GM21390 (cell line): ENCODE measurements at regions not wholly inside any gene's neighbourhood (a gene's known extent, or its start where the extent isn't known, plus 50 kb on each side); places are given as distances from the start of the nearest gene placed in this dataset.

Experiments
- ATAC-seq: cut with Tn5 transposase; IDR thresholded peaks from one replicate; pipeline ENCODE4 v1.9.1; 2021; ENCODE audit not compliant: unreplicated experiment

GRCh38 chr9:118832371-118832770 is 536.9 kb downstream of the BRINP1 start:
- ATAC-seq, result no peak

DNA sequence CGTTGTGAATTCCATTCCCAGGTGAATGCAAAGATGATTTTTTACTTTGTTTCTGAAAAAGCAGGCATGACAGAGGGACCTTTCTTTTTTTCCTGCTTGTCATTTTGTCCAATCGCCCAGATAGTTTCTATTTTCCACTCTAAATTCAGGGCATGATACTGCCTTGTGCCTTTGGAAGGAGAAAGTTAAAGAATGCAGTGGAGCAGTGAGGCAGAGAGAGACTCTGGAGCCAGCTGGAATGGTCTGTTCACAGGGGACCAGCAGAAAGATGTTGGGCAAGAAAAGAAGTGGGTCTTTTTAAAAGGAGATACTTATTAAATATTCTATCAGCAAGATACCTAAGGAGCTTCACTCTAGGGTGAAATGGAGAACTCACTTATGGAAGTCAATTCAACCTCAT is 532.3 kb downstream of the BRINP1 start:
- ATAC-seq, result no peak

DNA sequence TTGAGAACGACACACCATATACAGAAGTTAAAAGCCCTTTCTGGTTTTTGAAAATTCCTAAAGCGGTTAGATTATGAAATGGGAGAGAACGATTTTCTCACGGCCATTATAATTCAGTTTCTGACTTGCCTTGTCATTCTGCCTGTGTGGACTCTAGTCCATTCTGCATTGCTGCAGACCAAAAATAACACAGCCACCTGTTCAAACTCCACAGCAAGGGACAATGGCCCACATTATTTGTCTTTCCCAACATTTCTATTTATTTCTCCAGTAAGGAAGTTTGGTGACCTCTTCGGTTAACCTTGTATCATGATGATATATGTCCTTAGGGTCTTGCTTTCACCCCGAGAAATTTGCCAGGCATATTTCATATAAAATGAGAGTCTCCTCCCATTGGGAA is 497.7 kb downstream of the BRINP1 start:
- ATAC-seq, result no peak

GRCh38 chr9:118882684-118883083 is 486.6 kb downstream of the BRINP1 start:
- ATAC-seq, result no peak

DNA sequence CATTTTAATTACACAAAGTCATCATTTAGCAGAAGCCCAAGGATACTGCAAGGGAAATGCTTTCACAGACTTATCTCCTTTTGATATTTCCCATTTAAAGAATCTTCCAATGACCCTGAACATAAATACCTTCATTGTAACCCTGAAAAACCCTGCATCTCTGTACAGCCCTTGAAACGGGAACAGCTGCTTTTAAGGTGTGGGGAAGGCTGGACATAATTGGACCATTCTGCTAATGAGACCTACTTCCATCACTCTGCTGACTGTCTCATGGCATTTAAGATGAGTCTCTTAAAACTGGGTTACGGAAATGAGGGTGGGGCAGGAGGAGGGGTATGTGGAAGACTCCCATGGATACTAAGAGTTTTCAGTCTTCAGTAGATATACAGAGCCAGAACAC is 485.8 kb downstream of the BRINP1 start:
- no peak for ATAC-seq

DNA sequence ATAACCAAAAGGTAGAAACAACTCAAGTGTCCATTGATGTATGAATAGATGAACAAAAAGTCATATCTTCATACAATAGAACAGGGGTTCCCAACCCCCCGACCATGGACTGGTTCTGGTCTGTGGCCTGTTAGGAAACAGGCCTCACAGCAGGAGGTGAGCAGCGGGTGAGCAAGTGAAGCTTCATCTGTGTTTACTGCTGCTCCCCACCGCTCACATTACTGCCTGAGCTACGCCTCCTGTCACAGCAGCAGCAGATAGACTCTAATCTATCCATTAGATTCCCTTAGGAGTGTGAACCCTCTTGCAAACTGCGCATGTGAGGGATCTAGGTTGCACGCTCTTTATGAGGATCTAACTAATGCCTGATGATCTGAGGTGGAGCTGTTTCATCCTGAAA is 478.0 kb downstream of the BRINP1 start:
- ATAC-seq, result no peak

DNA sequence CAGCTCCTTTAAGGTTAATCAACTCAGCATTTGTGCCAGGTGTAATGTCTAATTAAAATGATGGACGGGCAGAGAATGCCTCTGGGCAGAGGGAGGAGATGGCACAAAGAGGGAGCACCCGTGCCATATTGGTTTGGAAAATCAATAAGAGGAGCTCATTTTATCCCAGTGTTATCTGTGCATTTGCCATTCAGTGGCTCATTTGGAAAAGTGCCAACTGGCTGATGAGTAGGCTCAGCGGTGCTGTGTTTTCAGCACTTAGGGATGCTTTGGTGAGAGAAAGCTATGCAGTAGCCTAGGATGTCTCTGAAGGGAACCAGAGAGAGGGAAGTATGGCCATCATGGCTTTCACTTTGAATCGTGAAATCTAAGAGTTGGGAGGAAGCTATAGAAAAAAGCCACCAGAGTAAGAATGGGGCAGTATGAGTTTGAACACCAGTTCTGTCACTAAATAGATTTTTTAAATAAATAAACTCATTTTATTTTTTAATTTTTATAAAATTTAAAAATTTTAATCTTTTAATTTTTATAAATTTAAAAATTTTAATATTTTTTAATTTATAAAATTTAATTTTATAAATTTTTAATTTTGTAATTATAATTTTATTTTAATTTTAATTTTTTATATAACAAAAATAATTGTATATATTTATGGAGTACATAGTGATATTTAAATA is 472.8 kb downstream of the BRINP1 start:
- no peak for ATAC-seq

- ATAC-seq, result no peak
Measured at GRCh38 chr9:118918180-118918579, 451.1 kb downstream of the BRINP1 start.

DNA sequence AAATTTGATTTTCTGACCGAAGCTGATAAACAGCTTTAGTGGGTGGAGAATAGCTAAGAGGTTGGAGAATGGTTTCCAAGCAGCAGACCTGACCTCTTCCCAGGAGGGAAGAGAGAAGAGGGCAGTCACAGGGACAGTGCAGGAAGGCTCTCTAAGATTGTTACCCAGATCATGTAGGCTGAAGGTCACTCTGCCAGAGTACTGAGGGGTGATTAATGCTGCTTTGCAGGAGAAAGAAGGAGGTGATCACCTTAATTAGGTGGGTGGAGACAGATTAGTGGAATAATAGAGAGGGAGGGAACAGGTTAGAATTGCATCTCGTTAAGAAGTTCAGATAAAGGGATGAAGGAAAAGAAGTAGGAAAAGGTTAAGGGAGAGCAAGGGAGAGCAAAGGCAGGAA is 440.5 kb downstream of the BRINP1 start:
- ATAC-seq, result no peak

DNA sequence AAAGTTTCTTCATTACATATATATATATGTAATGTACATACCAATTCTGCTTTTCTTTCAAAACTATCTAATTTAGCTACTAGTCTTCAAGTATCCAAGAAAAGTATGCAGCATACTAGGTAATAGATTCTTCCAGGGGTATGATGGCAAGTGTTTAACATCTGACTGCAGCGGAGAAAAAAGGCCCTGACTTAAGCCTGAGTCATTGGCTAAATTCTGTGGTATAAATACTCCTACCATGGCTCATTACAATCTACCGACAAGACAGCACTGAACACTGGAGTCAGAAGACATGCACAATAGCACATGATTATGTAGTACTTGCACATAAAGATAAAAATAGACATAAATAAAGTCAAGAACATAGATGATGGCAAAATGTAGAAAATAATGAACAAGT is 439.9 kb downstream of the BRINP1 start:
- no peak for ATAC-seq

- no peak for ATAC-seq
Measured at GRCh38 chr9:118931941-118932340, 437.3 kb downstream of the BRINP1 start.

DNA sequence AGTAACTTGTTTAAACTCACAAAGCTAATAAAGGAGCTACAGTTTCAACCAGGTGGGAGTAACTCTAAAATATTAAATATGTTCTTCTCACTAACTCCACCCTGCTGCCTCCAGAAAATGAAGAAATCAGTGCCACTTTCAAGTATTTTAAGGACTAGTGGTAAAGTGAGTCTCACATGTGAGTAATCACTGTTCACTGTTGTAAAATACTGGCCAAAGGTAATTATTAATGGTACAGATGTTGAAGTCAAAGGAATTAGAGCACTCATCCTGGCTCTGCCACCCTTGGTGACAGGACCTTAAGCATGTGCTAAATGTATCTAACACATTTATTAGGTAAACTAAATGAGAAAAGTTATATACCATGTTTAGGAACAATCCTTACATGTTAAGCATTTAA is 430.7 kb downstream of the BRINP1 start:
- no peak for ATAC-seq

GRCh38 chr9:118940473-118940872 is 428.8 kb downstream of the BRINP1 start:
- no peak for ATAC-seq

GRCh38 chr9:118946669-118947068 is 422.6 kb downstream of the BRINP1 start:
- no peak for ATAC-seq

DNA sequence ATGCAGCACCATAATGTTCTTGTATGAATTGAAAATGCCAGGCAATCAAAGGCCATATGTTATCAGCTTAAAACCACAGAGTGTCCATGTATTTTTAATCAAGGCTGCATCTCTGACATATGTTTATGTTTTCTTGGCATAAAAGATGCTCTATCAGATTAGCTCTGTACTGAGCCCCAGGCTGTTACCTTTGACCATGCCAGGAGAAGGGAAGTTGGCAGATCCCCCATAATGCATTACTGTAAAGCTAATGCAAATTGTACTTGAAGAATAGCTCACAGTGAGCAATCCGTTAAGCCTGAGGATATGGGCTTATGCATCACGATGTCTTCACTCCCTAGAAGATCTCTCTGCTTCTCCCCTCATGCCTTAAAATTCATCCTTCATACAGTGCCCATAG is 414.4 kb downstream of the BRINP1 start:
- ATAC-seq, result no peak

DNA sequence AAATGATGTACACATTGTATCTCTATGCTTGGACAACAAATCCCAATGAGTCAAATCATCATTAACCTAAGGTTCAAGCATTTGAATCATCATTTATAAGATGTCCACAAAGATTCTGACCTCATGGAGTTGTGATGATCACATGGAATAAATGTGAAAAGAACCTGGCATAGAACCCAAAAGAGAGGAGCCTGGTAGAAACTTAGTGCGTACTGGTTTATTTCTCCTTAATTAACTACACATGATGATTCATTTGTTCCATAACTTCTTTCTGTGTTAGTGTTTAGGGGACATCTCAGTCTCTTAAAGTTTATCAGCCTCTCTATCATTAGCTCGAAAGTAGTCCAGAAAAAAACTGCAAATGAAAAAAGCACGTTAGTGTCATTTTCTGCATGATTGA is 411.6 kb downstream of the BRINP1 start:
- no peak for ATAC-seq

DNA sequence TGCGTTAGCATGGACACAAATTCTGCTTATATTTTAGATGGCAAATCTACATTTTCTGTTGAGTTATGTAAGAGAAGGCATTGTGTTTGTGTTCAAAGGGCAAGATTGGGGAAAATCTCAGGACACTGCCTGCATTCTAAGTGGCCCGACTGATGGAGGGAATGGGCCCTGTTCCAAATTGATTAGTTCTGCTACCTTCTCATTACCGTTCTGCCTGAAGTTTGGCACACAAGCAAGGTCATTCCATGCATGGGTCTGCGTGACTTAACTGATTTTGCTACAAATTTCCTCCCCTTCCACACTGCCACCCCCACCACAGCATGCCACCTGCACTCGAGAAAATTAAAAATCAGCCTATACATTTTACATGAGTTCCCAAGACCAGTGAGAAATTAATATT is 409.9 kb downstream of the BRINP1 start:
- ATAC-seq, result no peak

DNA sequence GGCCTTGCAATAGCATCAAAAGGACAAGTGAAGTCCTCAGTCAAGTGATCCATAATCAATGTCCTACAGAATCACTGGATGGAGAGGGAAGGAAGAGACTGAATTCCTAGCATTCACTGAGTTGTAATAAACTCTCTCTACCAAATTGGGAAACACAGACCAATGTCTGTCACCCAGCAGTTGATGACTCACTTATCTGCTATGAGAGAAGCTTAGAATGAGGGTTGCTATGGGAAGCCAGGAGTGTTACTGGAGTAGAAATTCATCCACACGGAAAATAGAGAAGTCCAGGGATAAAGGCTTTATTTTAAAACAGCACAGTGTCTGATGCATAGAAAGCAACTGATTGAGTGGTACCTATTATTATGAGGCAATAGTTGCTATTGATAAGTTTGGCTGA is 407.4 kb downstream of the BRINP1 start:
- ATAC-seq, result no peak

DNA sequence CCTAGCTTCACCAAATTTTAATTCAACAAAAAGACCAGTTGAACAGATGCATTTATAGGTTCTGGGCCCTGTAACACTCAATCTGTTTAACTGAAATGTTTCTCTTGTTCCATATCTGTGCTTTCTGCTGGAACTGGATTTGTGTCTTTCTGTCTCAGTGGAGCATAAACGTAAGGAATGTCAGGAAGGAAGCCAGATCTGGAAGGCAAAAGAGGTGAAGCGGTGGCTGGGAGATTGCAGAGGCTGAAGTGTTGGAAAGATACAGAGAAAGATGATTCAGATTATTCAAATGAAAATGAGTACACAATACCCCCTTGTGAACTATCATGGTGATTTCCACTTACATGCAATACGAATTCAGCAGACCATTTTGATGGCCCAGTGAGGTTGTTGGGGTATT is 406.8 kb downstream of the BRINP1 start:
- no peak for ATAC-seq

DNA sequence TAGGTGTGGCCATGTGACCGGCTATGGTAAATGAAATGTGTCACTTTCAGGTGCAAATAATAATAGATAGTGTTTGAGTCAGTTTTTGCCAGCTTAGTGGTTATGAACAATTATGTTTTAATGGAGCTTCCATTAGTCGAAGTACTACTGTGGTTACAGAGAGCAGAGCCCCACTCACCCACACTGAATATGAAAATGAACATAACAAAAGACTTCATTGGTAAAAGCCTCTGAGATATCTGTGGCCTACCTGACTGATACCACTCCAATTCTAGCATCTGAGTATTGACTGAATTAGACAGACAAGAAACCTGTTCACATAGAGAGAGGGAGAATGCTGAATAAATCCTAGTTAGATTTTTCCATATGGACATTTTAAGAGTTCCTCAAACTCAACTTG is 405.6 kb downstream of the BRINP1 start:
- ATAC-seq, result no peak

DNA sequence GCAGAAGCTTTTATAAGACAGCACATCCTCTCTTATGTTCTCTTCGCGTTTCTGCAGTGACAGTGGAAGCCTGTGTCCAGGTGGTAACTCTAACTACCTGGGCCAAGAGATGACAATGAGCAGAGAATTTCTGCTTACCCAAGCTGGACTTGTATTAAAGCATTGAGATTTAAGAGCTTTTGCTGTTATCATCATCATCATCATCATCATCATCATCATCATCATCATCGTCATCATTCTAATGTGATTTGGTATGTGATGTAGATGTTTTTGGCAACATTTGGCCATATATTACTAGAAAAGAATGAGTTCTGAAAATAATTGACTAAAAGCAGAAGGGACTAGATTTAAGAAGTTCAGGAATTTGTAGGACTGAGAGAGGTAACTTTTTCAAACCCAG is 401.3 kb downstream of the BRINP1 start:
- ATAC-seq, result no peak

GRCh38 chr9:118975736-118976135 is 393.5 kb downstream of the BRINP1 start:
- no peak for ATAC-seq

GRCh38 chr9:118976160-118976559 is 393.1 kb downstream of the BRINP1 start:
- ATAC-seq, result no peak

DNA sequence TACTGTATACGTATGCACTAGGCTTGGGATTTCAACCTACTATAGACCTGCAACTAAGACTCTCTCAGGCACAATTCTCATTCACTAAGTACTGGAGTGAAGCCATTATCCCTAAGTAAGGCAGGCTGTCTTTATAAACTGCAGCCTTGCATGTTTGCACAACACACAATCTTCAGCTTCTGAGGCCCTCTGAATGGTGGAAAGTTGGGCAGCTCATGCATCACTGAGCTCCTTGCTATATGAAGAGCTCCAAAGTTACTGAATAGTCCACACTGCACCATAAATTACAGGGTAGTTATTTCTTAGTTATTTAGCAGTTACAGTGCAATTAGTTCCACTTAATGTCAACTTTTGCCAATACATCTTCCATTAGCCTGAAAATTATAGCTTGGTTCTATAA is 384.6 kb downstream of the BRINP1 start:
- no peak for ATAC-seq
